Brain microvascular endothelial cell (primary cell): ENCODE measurements at regions not wholly inside any gene's neighbourhood (a gene's known extent, or its start where the extent isn't known, plus 50 kb on each side); places are given as distances from the start of the nearest gene placed in this dataset.
"Not testable (repeated sequence)": the region's sequence is repeated elsewhere in the genome, so short reads cannot be mapped to it uniquely, and the experiment has no call there.

ENCODE experiments used
- DNase-seq: peaks from one replicate; pipeline ENCODE4 v3.0.0-alpha.2; 2020
- H3K27ac ChIP-seq: fragments of 250-450 bp; sonication (Bioruptor Pico); 2 replicates; pipeline ENCODE4 v1.5.1; 2020; ENCODE audit warnings: mild to moderate bottlenecking, moderate library complexity
- H3K27me3 ChIP-seq: fragments of 250-450 bp; sonication (Bioruptor Pico); replicated peaks from 2 replicates; pipeline ENCODE4 v1.5.1; 2020; ENCODE audit warnings: mild to moderate bottlenecking
- H3K36me3 ChIP-seq: fragments of 250-450 bp; sonication (Bioruptor Pico); replicated peaks from 2 replicates; pipeline ENCODE4 v1.5.1; 2020; ENCODE audit warnings: mild to moderate bottlenecking
- H3K4me3 ChIP-seq: 2 replicates; pipeline ENCODE4 v1.5.1; 2011; ENCODE audit warnings: low read depth, mild to moderate bottlenecking, control low read depth, low read length, moderate library complexity
- in situ Hi-C: cut with HindIII; loops from 2 replicates; pipeline ENCODE4 v1.10.0; 2017; ENCODE audit warnings: low sequenced_read_pairs, low pct_ligation_motif_present
- TF ChIP-seq, protein P1 (sequence below): IDR thresholded peaks from 2 replicates; pipeline ENCODE4 v1.5.1; 2011; ENCODE audit warnings: low read depth, mild to moderate bottlenecking, moderate library complexity, low read length, control low read depth, inconsistent platforms; ENCODE audit errors: missing control alignments

DNA sequence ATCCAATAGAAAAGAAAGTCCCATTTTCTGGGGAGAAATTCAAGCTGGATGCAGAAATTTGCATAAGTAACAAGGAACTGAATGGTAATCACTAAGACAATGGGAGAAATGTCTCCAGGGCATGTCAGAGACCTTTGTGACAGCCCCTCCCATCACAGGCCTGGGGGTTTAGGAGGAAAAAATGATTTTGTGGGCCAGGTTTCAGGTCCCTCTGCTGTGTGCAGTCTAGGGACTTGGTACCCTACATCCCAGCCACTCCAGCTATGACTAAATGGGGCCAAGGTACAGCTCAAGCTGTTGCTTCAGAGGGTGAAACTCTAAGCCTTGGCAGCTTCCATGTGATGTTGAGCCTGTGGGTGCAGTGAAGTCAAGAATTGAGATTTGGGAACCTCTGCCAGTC is 695.5 kb upstream of the MIR17HG start:
- H3K27ac ChIP-seq = no peak overlapping the region

GRCh38 chr13:90654970-90655369 is 692.5 kb upstream of the MIR17HG start:
- in situ Hi-C loops = no loop called here
- TF ChIP-seq, protein P1, sequence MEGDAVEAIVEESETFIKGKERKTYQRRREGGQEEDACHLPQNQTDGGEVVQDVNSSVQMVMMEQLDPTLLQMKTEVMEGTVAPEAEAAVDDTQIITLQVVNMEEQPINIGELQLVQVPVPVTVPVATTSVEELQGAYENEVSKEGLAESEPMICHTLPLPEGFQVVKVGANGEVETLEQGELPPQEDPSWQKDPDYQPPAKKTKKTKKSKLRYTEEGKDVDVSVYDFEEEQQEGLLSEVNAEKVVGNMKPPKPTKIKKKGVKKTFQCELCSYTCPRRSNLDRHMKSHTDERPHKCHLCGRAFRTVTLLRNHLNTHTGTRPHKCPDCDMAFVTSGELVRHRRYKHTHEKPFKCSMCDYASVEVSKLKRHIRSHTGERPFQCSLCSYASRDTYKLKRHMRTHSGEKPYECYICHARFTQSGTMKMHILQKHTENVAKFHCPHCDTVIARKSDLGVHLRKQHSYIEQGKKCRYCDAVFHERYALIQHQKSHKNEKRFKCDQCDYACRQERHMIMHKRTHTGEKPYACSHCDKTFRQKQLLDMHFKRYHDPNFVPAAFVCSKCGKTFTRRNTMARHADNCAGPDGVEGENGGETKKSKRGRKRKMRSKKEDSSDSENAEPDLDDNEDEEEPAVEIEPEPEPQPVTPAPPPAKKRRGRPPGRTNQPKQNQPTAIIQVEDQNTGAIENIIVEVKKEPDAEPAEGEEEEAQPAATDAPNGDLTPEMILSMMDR = no peak
- H3K4me3 ChIP-seq = no peak overlapping the region
- H3K27ac ChIP-seq = no peak overlapping the region
- H3K27me3 ChIP-seq = no peaks in the 10 kb centered on the region
- H3K36me3 ChIP-seq = no peaks in the 10 kb centered on the region
- no peak for DNase-seq

More for the DNA sequence above, 695.5 kb upstream of the MIR17HG start:
- TF ChIP-seq, protein P1 = no peak
- no peak for DNase-seq
- Histone ChIP-seq H3K36me3 (no peaks in the 10 kb centered on the region), H3K27me3 (no peaks in the 10 kb centered on the region), H3K4me3 (no peak overlapping the region)
- in situ Hi-C loops = no loop called here

- DNase-seq, H3K36me3 ChIP-seq, H3K27me3 ChIP-seq, in situ Hi-C loops, H3K27ac ChIP-seq, H3K4me3 ChIP-seq: not testable (repeated sequence)
Observed at GRCh38 chr13:90664200-90664599, 683.3 kb upstream of the MIR17HG start.

- no peak for DNase-seq
- H3K36me3 ChIP-seq = no peaks in the 10 kb centered on the region
- no peak overlapping the region for H3K4me3 ChIP-seq
- TF ChIP-seq, protein P1 = no peak
- no peak overlapping the region for H3K27ac ChIP-seq
- no peaks in the 10 kb centered on the region for H3K27me3 ChIP-seq
- in situ Hi-C loops = no loop called here
Observed at GRCh38 chr13:90673746-90674145, 673.7 kb upstream of the MIR17HG start.

DNA sequence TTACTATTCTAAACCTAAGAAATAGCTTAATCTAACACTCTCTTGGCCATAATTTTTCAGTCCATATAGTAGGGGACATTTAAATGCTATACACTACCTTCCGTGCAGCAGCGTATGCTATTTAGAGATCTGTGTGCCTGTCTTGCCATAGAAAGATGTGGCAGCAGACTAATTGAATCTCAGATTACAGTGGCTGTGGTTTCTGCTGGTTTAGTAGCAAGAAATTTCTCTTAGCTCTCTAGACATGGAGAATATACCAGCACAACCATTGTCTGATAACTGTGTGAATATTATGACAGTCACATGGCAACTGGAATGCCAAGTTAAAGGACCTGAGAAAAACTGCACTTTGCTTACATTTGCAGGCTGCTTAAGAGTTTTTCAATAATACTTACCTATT is 672.4 kb upstream of the MIR17HG start:
- TF ChIP-seq, protein P1 = no peak
- Histone ChIP-seq H3K4me3 (no peak overlapping the region), H3K27me3 (no peaks in the 10 kb centered on the region), H3K27ac (no peak overlapping the region), H3K36me3 (no peaks in the 10 kb centered on the region)
- in situ Hi-C loops = no loop called here
- no peak for DNase-seq

DNA sequence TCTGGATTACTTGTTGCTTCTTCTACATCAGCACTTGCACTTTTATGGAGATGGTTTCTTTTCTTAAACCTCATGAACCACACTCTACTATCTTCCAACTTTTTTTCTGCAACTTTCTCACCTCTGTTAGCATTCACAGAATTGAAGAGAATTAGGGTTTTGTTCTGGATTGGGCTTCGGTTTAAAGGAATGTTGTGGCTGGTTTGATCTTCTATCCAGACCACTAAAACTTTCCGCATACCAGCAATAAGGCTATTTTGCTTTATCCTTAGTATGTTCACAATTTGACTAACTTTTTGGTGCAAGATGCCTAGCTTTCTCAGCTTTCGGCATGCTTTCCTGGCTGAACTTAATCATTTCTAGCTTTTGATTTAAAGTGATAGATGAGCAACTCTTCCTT is 666.7 kb upstream of the MIR17HG start:
- H3K27me3 ChIP-seq = no peaks in the 10 kb centered on the region
- H3K4me3 ChIP-seq = no peak overlapping the region
- TF ChIP-seq, protein P1 = no peak
- no peak for DNase-seq
- no peaks in the 10 kb centered on the region for H3K36me3 ChIP-seq
- no peak overlapping the region for H3K27ac ChIP-seq
- in situ Hi-C loops = no loop called here
